ENCODE measurements at regions not wholly inside any gene's neighbourhood (a gene's known extent, or its start where the extent isn't known, plus 50 kb on each side); places are given as distances from the start of the nearest gene placed in this dataset.

GRCh38 chr4:151518359-151518758 is 109.4 kb downstream of the FHIP1A start:
- TF ChIP-seq, protein P1, sequence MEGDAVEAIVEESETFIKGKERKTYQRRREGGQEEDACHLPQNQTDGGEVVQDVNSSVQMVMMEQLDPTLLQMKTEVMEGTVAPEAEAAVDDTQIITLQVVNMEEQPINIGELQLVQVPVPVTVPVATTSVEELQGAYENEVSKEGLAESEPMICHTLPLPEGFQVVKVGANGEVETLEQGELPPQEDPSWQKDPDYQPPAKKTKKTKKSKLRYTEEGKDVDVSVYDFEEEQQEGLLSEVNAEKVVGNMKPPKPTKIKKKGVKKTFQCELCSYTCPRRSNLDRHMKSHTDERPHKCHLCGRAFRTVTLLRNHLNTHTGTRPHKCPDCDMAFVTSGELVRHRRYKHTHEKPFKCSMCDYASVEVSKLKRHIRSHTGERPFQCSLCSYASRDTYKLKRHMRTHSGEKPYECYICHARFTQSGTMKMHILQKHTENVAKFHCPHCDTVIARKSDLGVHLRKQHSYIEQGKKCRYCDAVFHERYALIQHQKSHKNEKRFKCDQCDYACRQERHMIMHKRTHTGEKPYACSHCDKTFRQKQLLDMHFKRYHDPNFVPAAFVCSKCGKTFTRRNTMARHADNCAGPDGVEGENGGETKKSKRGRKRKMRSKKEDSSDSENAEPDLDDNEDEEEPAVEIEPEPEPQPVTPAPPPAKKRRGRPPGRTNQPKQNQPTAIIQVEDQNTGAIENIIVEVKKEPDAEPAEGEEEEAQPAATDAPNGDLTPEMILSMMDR (IDR thresholded peaks at IDR 0.05), result no peak
- TF ChIP-seq EZH2phosphoT487 (IDR thresholded peaks at IDR 0.05), result no peak
- no peak for TF ChIP-seq EZH2 (IDR thresholded peaks at IDR 0.05)

Measured in neural progenitor cell (in vitro differentiated cells).